Heart right ventricle (tissue), 16 donors: ENCODE measurements at regions not wholly inside any gene's neighbourhood (a gene's known extent, or its start where the extent isn't known, plus 50 kb on each side); places are given as distances from the start of the nearest gene placed in this dataset.

Experiments used
- ATAC-seq, 8 donors: fragments of 200-7000 bp; cut with Tn5 transposase; one replicate each; pipeline ENCODE4 v1.9.1; 2020; ENCODE audit warnings: mild to moderate bottlenecking in 8 of 8, moderate library complexity in 8 of 8, moderate number of reproducible peaks in 1 of 8
- DNase-seq, 2 donors: peaks; one replicate each; pipeline ENCODE4 v3.0.0-alpha.2; 2020
- H3K27ac ChIP-seq, 10 donors: fragments of 200-600 bp; sonication (generic) in 2 of 10; one replicate each; pipeline versions ENCODE4 v1.5.0 to v1.8.0; 2020 to 2022; ENCODE audit warnings: mild to moderate bottlenecking in 3 of 10
- H3K27me3 ChIP-seq, 7 donors: fragments of 200-600 bp; one replicate each; pipeline ENCODE4 v1.8.0; 2021 to 2022; ENCODE audit warnings: mild to moderate bottlenecking in 2 of 7
- H3K36me3 ChIP-seq, 9 donors: fragments of 200-600 bp; sonication (generic) in 1 of 9; one replicate each; pipeline versions ENCODE4 v1.5.0 to v1.8.0; 2020 to 2022; ENCODE audit warnings: mild to moderate bottlenecking in 2 of 9
- H3K4me1 ChIP-seq, 9 donors: fragments of 200-600 bp; sonication (generic) in 1 of 9; one replicate each; pipeline versions ENCODE4 v1.5.0 to v1.8.0; 2020 to 2022; ENCODE audit warnings: mild to moderate bottlenecking in 4 of 9
- H3K4me3 ChIP-seq, 10 donors: fragments of 200-600 bp; sonication (generic) in 2 of 10; one replicate each; pipeline versions ENCODE4 v1.5.0 to v1.8.0; 2020 to 2022; ENCODE audit warnings: mild to moderate bottlenecking in 7 of 10, moderate library complexity in 2 of 10
- H3K9me3 ChIP-seq, 11 donors: fragments of 200-600 bp in 10 of 11; sonication (generic) in 2 of 11; one replicate each; pipeline versions ENCODE4 v1.5.0 to v1.8.0; 2013 to 2022; ENCODE audit warnings: mild to moderate bottlenecking in 2 of 11, control low read depth in 1 of 11, moderate library complexity in 1 of 11
- CTCF ChIP-seq, 9 donors: fragments of 200-600 bp; sonication (generic) in 2 of 9; IDR thresholded peaks; one replicate each; pipeline versions ENCODE4 v1.5.0 to v1.8.0; 2021 to 2022; ENCODE audit warnings: antibody characterized with exemption in 9 of 9, mild to moderate bottlenecking in 5 of 9, moderate library complexity in 1 of 9
- WGBS, 2 donors: extraction: QIAGEN DNeasy Blood & Tissue Kit; methylation state at CpG; one replicate each; pipeline ENCODE4 v1.1.7; 2013; ENCODE audit warnings: inconsistent platforms in 1 of 2; 5-methylcytosine and 5-hydroxymethylcytosine counted together
- intact Hi-C, 10 donors: fragments of 100-400 bp; cut with DNase I; formaldehyde crosslinking; loops; one replicate each; pipeline versions ENCODE4 v1.11.1 to v1.14.2; 2022
- donor health status: Arrhythmogenic right ventricular cardiomyopathy.
- donor health status: ischemic (EF 13 %, LVEDD 7.1; RV severe dilation, severe dysfunction).
- donor health status: healthy with polysubstance abuse.
- donor health status: DM: no; HTN: yes; CAD: no.
- donor health status: DM: no; HTN: no; CAD: no.
- donor health status: ischemic (EF 25% LVEDD 6.9; RV normal size, moderate dysfunction).
- donor health status: ischemic (EF 25% LVEDD 5.7; RV mildly dilated, moderate dysfunction).
- donor health status: healthy.
- donor health status: DM: yes; HTN: yes; CAD: no.
- donor health status: Ischemic cardiomyopathy.
- donor health status: ischemic (EF 35%, LVEDD 5.7; RV mildly dilated, moderate dysfunction).
- donor health status: nonischemic (EF 11% LVEDD 7.7; RV severe dilation, severe dysfunction).
- donor health status: DM: yes; HTN: yes; CAD: no.
- donor health status: PGD.
- donor health status: ischemic (EF 29% LVEDD 5.4; RV normal size, mild dysfunction).
- donor health status: nonischemic (EF 23%, LVEDD 6.1; RV moderate dilation, normal function).

- H3K36me3 ChIP-seq, result no peaks in the 10 kb centered on the region
- ATAC-seq (no peak), DNase-seq (no peak)
- WGBS, 2 donors, result 87 to 91% methylated on average over 5 of the region's 5 CpGs
- no peaks in the 10 kb centered on the region for H3K4me1 ChIP-seq
- no peaks in the 10 kb centered on the region for H3K9me3 ChIP-seq
- peaks cover 0 to 10% (median 0%) of the 10 kb centered on the region in 7 donors for H3K27me3 ChIP-seq
- no peak overlapping the region for H3K27ac ChIP-seq
- H3K4me3 ChIP-seq, result no peak overlapping the region
- no peak for TF ChIP-seq CTCF (IDR thresholded peaks at IDR 0.05)
- intact Hi-C loops, result no loop called here
These were observed 689.6 kb upstream of the HS6ST1 start for GRCh38 chr2:129008055-129008880.

- intact Hi-C loops, result no loop called here
- Histone ChIP-seq H3K27ac (no peak overlapping the region), H3K4me3 (no peak overlapping the region), H3K36me3 (no peaks in the 10 kb centered on the region), H3K9me3 (no peaks in the 10 kb centered on the region), H3K27me3 (peaks cover 0 to 10% (median 0%) of the 10 kb centered on the region in 7 donors), H3K4me1 (no peaks in the 10 kb centered on the region)
- no peak for DNase-seq
- no peak for TF ChIP-seq CTCF (IDR thresholded peaks at IDR 0.05)
- WGBS, 2 donors, result 89 to 92% methylated on average over 12 of the region's 12 CpGs
- ATAC-seq, result no peak
These were observed 690.4 kb upstream of the HS6ST1 start for GRCh38 chr2:129008881-129009554.

- Histone ChIP-seq H3K36me3 (no peaks in the 10 kb centered on the region), H3K9me3 (no peaks in the 10 kb centered on the region), H3K27ac (no peak overlapping the region), H3K4me3 (no peak overlapping the region), H3K27me3 (peaks cover 0 to 15% (median 3%) of the 10 kb centered on the region in 7 donors), H3K4me1 (no peaks in the 10 kb centered on the region)
- no peak for ATAC-seq
- 91 to 93% methylated on average over 11 of the region's 11 CpGs for WGBS, 2 donors
- DNase-seq, result no peak
- intact Hi-C loops, result no loop called here
- TF ChIP-seq CTCF (IDR thresholded peaks at IDR 0.05), result no peak
These were observed 691.0 kb upstream of the HS6ST1 start for GRCh38 chr2:129009555-129010146.

GRCh38 chr2:129010262-129010661, 691.6 kb upstream of the HS6ST1 start:
- Histone ChIP-seq H3K36me3 (no peaks in the 10 kb centered on the region), H3K27ac (no peak overlapping the region), H3K4me3 (no peak overlapping the region), H3K27me3 (peaks cover 0 to 18% (median 6%) of the 10 kb centered on the region in 7 donors), H3K4me1 (no peaks in the 10 kb centered on the region), H3K9me3 (no peaks in the 10 kb centered on the region)
- no peak for DNase-seq
- no peak for ATAC-seq
- intact Hi-C loops, result no loop called here
- 71 to 76% methylated on average over 5 of the region's 5 CpGs for WGBS, 2 donors
- no peak for TF ChIP-seq CTCF (IDR thresholded peaks at IDR 0.05)
